Stimulated activated CD8-positive, alpha-beta memory T cell treated with anti-CD3 and anti-CD28 coated beads, Interleukin-2, amount 100 ng/mL, for 1 hour (primary cell): ENCODE measurements at regions not wholly inside any gene's neighbourhood (a gene's known extent, or its start where the extent isn't known, plus 50 kb on each side); places are given as distances from the start of the nearest gene placed in this dataset.

Source experiments
- DNase-seq, 2 donors: peaks; one replicate each; pipeline ENCODE4 v3.0.0-alpha.2; 2020; ENCODE audit warnings: low read depth in 2 of 2

DNA sequence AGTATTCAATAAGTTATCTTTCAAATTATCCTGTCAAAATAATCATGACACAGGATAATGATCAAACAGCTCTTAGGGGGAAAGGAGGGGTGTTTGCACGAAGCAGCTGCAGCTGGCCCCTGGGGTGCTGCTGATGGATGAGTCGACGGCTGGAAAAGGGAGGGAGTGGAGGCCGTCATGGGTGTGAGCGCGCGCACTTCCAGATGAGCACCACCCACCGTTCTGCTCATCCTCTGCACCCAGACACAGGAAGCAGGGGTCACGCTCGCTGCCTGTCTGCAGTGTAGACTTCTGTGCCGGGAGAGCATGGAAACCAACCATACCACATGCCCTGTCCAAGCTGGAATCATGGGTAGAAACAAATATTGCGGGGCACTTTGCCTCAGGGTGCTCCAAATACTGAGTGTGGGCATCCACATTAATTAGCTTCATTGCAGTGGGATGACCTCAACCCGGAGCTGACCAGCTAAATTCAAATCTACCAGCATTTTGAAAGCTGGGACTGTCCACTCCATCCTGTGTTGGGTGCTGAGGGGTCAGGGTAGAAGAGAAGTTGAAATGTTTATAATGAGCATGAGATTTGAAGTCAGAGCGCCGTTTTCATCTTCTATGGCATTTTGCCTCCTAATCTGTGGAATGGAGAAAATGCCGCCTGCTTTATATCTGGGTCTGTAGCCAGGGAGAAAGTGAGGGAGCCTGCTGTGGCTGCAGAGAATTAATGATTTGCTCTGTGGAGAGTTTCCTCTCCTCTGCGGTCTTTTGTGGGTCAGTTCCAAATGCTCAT lies 802.4 kb downstream of the TBC1D22A start:
- no peak for DNase-seq

GRCh38 chr22:47564158-47564450 lies 801.7 kb downstream of the TBC1D22A start:
- DNase-seq, result no peak

DNA sequence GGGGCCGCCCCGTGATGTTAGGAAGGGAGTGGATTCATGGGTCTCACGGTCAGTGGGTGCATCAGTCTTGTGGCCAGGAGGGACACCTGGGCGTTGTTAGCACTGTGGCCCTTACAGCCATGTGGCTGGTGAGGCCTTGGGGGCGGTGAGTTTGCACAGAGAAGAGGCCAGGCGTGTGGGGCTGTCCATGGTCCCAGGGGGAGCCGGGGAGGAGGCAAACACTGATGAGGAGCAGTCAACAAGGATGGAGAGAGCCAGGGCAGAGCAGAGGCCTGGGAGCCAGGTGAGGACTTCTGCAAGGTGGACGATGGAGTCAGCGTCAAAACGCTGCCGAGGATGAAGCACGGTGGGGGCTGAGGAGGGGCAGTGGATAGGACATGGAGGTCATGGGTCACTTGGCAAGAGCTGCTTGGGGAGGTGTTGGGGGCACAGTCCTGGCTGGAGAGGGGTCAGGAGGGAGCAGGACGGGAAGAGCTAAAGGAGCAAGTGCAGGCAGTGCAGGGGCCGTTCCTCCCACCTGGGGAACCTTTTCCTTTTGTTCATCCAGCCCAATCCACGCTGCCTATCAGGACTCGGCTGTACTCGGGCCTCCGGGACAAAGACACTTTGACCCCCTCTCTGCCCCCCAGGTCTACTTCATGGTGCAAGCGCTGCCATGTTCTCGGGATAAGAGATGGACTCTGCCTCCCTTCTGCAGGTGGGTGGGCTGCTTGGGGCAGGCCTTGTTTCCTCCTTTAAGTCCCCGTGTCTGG lies 801.1 kb downstream of the TBC1D22A start:
- no peak for DNase-seq

DNA sequence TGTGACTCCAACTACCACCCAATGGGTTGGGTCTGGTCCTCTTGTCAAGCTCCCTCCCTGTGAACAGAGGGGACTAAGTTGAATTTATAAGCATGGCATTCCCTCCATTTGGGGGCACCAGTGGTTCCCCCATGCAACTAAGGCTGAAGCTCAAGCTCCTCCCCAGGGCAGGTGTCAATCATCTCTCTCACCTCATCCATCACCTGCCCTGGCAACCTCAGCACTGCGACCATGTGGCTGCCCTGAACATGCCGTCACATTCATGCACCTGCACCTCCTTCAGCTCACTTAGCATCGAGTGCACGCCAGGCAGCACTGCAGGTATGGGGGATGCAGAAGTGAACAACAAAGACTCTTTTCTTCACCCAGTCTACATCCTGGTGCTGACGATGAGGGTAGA lies 799.3 kb downstream of the TBC1D22A start:
- no peak for DNase-seq

GRCh38 chr22:47561115-47561675 lies 798.7 kb downstream of the TBC1D22A start:
- no peak for DNase-seq

DNA sequence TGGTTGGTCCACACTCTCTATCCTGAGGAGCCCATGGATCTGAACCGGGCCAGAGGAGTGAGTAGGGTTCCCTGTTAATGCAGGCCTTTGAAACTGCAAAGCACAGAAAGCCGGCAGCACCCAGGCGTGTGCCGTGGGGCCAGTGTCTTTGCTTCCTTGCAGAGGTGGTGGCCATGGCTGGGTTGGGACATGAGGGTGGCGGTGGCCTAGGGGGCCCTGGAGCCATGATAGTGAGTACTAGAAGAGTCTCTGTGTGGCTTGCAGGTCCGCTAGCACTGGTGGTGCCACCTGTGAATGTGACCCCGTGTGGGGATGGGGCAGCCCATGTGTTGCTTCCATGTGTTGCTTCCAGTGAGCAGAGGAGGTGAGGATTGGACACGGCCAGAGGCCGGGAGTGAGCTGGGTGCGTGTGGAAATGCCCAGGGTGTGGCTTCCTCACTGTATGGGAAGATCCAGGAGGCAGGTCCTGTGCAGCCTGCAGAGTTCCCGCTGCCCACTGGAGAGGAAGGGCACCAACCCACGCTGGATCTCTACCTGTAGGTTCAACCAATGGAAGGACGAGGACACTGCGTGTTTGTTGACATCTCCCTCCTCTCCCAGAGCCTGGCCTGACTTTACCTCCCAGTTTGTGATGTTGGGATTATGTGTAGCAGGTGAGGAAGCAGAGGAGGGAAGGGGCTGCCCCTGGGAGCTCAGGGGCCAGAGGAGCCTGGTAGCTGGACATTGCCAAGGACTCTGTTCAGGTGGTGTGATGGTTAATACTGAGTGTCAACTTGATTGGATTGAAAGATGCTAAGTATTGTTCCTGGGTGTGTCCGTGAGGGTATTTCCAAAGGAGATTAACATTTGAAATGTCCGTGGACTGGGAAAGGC lies 796.6 kb downstream of the TBC1D22A start:
- no peak for DNase-seq

- DNase-seq, result no peak
Observed at GRCh38 chr22:47556473-47556872, 794.0 kb downstream of the TBC1D22A start.

DNA sequence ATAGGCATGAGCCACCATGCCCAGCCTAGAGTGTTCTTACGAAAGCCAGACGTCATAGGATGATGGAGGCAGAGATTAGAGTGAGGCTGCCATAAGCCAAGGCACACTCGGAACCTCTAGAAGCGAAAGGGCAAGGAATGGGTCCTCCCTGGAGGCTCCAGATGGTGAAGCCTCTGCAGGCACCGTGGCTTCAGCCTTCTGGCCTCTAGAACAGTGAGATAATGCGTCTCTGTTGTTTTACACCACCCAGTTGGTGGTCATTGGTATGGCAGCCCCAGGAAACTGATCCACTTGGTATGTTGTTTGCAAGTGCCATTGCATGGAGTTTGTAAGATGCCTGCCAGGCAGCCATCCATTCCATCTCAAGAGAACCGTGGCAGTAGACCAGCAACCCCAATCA lies 791.0 kb downstream of the TBC1D22A start:
- no peak for DNase-seq

DNA sequence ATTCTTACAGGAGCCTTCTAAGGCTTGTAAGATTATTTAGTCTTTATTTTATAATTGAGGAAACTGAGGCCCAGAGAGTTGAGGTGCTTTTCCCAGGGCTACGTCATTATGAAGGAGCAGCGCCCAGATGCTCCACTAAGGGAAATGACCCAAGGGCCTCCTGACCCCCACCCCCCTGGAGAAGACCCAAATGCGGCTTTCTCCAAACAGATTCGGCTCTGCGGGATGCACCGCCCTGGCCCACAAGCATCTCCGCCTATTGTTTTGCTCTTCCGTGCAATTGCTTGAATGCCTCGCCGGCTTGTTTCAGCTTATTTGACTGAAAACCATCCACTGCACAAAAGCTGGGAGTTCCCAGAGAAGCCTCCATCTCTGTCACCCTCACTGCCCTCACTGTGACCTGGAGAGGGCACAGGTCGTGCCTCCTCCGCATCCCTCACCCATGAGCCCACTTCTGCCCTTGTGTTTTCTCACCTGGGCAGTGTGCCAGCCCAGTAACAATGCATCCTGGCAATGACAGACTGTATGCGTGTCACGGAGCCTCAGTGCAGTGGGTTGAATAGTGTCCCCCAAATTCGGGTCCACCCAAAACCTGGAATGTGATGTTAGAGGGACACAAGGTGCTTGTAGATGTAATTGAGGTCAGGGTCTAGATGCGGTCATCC lies 790.2 kb downstream of the TBC1D22A start:
- DNase-seq, result no peak

DNA sequence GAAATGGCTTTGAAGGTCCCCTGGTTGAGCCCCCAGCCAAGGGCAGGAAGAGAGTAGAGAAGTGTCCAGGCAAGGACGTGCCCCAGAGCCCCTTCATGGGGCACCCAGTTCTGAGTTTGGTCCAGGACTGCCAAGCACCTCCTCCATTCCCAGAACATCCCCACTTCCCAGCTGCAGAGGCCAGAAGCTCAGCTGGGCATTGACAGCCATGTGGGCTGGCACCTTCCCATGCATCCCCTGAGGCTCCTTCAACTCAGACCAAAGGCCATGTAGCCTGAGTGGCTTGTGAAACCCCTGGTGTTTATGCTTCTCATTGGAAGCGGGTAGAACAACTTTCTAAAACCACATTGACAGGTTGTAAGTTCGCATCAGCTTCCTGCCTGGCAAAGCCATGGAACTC lies 789.6 kb downstream of the TBC1D22A start:
- DNase-seq, result no peak

DNA sequence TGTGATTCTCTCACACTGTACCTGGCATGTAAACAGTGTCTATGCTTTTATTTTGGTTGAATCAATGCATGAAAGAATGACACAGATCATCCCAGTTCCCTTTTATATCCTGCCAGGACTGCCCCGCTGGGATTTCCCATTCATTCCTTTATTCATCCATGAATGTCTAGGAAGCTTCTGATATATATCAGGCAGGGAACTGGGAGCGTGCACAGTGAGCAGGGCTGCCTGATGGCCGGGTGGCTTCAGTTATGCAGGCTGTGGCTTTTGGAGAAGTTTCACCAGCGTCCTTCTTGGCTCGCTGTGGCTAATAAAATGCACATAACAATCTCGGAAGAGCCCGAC lies 789.0 kb downstream of the TBC1D22A start:
- DNase-seq, result no peak

DNA sequence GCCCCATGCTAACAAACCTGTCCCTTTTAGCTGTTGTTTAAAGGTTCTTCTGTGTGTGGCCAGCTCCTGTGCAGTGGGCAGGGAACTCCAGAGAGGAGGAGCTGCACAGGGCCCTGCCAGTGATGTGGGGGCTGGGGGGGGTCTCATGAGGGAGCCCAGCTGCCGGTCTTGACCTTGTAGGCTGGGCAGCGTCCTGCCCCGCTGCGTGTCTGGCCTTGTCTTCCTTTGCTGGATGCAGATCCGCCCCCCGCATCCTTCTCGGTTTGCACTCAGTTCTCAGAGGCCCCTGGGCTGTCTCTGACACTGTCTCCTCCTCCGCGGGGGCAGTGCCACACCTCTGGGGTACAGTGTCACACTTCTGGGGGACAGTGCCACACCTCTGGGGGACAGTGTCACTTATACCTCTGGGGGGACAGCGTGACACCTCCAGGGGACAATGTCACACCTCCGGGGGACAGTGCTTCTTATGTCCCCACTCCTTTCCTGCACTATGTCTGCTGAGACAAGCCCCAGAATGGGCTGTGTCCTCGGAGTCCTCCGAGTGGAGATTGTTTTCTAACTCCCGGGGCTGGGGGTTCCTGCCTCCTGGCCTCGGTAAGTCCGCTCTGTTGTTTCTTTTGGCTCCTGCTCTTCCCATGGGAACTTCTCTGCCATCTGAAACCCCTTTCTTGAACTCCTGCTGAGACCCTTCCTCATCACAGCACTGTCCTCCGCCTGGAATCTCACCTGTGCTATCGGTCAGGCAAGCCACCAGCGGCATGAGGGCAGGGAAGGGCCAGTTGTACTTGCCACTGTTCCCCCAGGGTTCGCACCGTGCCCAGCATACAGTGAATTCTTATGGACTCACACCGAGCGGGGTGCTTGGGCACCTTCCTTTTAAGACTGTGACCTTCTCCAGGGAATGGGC lies 788.3 kb downstream of the TBC1D22A start:
- DNase-seq, result no peak

- no peak for DNase-seq
Observed at GRCh38 chr22:47549741-47550340, 787.4 kb downstream of the TBC1D22A start.

DNA sequence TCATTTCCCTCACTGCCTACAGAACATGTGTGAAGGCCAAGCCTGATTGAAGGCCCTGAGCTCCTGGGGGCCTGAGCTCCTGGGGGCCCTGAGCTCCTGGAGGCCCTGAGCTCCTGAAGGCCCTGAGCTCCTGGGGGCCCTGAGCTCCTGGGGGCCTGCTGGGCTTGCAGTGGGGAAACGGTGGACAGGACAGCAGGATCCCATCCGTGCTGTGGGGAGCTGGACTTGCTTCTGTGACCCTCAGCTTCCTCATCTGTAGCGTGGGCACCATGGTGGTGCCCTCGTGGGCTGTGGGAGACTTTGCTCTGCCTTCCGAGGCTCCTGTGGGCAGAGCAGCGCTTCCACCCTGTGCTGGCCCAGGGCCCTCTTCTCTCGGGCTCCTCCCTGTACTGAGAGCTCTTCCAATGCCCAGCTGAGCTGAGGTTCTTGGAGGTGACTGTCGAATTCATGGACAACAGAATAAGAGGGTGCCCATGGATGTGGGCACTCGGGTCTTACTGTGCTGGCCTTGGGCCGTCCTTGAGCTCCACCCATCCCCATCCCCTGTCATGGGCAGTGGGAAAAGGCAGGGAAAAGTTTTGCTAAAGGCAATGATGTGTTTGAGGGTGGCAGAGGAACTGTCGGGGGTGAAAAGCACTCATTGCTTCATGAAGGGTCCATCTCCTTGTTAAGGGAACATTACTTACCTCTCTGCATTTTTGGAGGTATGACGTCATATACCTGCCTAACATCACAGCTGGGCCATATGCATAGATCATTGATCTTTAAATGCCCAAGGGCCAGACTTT lies 786.7 kb downstream of the TBC1D22A start:
- DNase-seq, result no peak

GRCh38 chr22:47547881-47548650 lies 785.6 kb downstream of the TBC1D22A start:
- no peak for DNase-seq

DNA sequence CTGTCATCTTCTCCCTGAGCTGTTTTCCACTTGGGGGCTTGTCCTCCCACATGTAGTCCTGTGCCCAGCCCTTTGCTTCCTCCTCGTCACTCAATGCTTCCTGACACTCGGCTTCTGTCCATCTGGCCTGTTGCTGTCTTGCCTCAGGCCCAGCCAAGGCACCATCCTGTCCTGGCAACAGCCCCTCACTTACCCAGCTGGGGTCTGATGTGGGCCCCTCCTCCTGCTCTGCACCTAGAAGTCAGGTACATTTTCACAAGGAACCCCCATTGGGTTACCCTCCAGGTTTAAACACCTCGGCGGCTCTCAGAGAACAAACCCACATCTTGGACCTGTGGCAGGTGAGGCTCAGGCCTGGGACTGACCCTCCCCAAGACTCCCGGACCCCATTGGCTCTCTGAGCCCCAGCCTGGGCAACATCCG lies 784.8 kb downstream of the TBC1D22A start:
- no peak for DNase-seq

DNA sequence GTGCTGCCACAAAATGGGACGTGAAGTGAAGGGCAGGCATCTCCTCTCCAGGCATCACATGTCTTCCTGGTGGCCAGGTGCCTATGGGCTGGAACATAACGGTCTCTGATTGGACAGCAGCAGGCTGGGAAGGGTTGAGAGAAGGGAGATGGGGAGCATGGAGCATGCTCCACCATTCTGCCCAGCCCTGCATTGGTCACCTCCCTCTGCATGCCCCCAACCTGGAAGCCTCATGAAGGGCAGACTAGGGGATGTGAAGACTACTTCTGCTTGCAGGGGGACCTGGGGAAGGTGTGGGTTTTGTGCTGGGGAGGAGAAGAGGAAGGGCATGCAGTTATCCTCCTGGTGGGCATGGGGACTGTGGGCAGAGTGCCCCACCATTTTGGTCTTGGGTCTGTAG lies 782.2 kb downstream of the TBC1D22A start:
- DNase-seq, result no peak

GRCh38 chr22:47543447-47543846 lies 781.0 kb downstream of the TBC1D22A start:
- DNase-seq, result no peak

GRCh38 chr22:47540011-47540410 lies 777.6 kb downstream of the TBC1D22A start:
- DNase-seq, result no peak
